ENCODE measurements at regions not wholly inside any gene's neighbourhood (a gene's known extent, or its start where the extent isn't known, plus 50 kb on each side); places are given as distances from the start of the nearest gene placed in this dataset.

- H4K20me1 ChIP-seq (ENCODE audit: control insufficient read depth, insufficient read depth): no peaks in the 10 kb centered on the region
- DNase-seq (ENCODE audit: low read depth, low spot score) (no peak), FAIRE-seq (no peak), ATAC-seq (no peak)
- no peaks in the 10 kb centered on the region for H3K79me2 ChIP-seq (ENCODE audit: control insufficient read depth, insufficient read depth, low read length)
- intact Hi-C loops (cut with micrococcal nuclease; ENCODE audit: unreplicated experiment) (no loop called here), in situ Hi-C loops (cut with MboI) (no loop called here)
- no TSS peak for BruUV-seq (replicated peaks)
- TF ChIP-seq JUND (IDR thresholded peaks at IDR 0.05; ENCODE audit: low read depth, low read length) (no peak), RCOR1 (conservative IDR thresholded peaks at IDR 0.05; ENCODE audit: low read depth, low read length) (no peak), PBX3 (IDR thresholded peaks at IDR 0.05; ENCODE audit: insufficient replicate concordance, low read depth, low read length) (no peak), TBL1XR1 (IDR thresholded peaks at IDR 0.05; ENCODE audit: low read depth, low read length) (no peak), ZSCAN29 (IDR thresholded peaks at IDR 0.05) (no peak), LARP7 (IDR thresholded peaks at IDR 0.05) (no peak), RFX5 (IDR thresholded peaks at IDR 0.05; ENCODE audit: low read depth, low read length) (no peak)
- TF ChIP-seq, protein P1, sequence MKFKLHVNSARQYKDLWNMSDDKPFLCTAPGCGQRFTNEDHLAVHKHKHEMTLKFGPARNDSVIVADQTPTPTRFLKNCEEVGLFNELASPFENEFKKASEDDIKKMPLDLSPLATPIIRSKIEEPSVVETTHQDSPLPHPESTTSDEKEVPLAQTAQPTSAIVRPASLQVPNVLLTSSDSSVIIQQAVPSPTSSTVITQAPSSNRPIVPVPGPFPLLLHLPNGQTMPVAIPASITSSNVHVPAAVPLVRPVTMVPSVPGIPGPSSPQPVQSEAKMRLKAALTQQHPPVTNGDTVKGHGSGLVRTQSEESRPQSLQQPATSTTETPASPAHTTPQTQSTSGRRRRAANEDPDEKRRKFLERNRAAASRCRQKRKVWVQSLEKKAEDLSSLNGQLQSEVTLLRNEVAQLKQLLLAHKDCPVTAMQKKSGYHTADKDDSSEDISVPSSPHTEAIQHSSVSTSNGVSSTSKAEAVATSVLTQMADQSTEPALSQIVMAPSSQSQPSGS (IDR thresholded peaks at IDR 0.05; ENCODE audit: low read length): no peak
- TF ChIP-seq, protein P2, sequence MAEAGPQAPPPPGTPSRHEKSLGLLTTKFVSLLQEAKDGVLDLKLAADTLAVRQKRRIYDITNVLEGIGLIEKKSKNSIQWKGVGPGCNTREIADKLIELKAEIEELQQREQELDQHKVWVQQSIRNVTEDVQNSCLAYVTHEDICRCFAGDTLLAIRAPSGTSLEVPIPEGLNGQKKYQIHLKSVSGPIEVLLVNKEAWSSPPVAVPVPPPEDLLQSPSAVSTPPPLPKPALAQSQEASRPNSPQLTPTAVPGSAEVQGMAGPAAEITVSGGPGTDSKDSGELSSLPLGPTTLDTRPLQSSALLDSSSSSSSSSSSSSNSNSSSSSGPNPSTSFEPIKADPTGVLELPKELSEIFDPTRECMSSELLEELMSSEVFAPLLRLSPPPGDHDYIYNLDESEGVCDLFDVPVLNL (IDR thresholded peaks at IDR 0.05; ENCODE audit: low read depth, low read length): no peak
- TF ChIP-seq, protein P3, sequence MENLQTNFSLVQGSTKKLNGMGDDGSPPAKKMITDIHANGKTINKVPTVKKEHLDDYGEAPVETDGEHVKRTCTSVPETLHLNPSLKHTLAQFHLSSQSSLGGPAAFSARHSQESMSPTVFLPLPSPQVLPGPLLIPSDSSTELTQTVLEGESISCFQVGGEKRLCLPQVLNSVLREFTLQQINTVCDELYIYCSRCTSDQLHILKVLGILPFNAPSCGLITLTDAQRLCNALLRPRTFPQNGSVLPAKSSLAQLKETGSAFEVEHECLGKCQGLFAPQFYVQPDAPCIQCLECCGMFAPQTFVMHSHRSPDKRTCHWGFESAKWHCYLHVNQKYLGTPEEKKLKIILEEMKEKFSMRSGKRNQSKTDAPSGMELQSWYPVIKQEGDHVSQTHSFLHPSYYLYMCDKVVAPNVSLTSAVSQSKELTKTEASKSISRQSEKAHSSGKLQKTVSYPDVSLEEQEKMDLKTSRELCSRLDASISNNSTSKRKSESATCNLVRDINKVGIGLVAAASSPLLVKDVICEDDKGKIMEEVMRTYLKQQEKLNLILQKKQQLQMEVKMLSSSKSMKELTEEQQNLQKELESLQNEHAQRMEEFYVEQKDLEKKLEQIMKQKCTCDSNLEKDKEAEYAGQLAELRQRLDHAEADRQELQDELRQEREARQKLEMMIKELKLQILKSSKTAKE (IDR thresholded peaks at IDR 0.05; ENCODE audit: low read depth, poor library complexity, severe bottlenecking): no peak
- TF ChIP-seq, protein P4, sequence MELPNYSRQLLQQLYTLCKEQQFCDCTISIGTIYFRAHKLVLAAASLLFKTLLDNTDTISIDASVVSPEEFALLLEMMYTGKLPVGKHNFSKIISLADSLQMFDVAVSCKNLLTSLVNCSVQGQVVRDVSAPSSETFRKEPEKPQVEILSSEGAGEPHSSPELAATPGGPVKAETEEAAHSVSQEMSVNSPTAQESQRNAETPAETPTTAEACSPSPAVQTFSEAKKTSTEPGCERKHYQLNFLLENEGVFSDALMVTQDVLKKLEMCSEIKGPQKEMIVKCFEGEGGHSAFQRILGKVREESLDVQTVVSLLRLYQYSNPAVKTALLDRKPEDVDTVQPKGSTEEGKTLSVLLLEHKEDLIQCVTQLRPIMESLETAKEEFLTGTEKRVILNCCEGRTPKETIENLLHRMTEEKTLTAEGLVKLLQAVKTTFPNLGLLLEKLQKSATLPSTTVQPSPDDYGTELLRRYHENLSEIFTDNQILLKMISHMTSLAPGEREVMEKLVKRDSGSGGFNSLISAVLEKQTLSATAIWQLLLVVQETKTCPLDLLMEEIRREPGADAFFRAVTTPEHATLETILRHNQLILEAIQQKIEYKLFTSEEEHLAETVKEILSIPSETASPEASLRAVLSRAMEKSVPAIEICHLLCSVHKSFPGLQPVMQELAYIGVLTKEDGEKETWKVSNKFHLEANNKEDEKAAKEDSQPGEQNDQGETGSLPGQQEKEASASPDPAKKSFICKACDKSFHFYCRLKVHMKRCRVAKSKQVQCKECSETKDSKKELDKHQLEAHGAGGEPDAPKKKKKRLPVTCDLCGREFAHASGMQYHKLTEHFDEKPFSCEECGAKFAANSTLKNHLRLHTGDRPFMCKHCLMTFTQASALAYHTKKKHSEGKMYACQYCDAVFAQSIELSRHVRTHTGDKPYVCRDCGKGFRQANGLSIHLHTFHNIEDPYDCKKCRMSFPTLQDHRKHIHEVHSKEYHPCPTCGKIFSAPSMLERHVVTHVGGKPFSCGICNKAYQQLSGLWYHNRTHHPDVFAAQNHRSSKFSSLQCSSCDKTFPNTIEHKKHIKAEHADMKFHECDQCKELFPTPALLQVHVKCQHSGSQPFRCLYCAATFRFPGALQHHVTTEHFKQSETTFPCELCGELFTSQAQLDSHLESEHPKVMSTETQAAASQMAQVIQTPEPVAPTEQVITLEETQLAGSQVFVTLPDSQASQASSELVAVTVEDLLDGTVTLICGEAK (IDR thresholded peaks at IDR 0.05; ENCODE audit: borderline replicate concordance): no peak
- ChIA-PET POLR2A (interaction anchor here (1.7 kb wide), 1 partner anchor 17 kb away, joined by 5 read pairs; no protein-coding TSS in a partner anchor), SMC1A (ENCODE audit: uncharacterized antibody, unreplicated experiment) (interaction anchor here (0.9 to 2.2 kb wide), 11 partner anchors 10 to 104 kb away, joined by 3 to 13 read pairs (median 4); no protein-coding TSS in a partner anchor), CTCF (interaction anchor here (1.1 to 1.4 kb wide), 3 partner anchors 12 to 102 kb away, joined by 3 to 4 read pairs (median 3); no protein-coding TSS in a partner anchor), RAD21 (ENCODE audit: unreplicated experiment) (interaction anchor here (0.7 to 2.0 kb wide), 8 partner anchors 10 to 335 kb away, joined by 3 to 7 read pairs (median 4); partner anchors contain the start of gene MYLIP)
- H3K4me1 ChIP-seq (ENCODE audit: control insufficient read depth, insufficient read depth, low read length): no peaks in the 10 kb centered on the region
- H3K9ac ChIP-seq (ENCODE audit: control insufficient read depth, insufficient read depth, low read length): no peak overlapping the region
- H3K36me3 ChIP-seq (ENCODE audit: control insufficient read depth in 2 of 2, insufficient read depth in 2 of 2, low read length in 1 of 2): no peaks in the 10 kb centered on the region
- peaks cover 2% of the 10 kb centered on the region; the same call in 1 of the 3 replicates for H3K9me3 ChIP-seq (replicated peaks; ENCODE audit: control insufficient read depth, insufficient read depth, low read length)
- no peak overlapping the region for H3K4me2 ChIP-seq (ENCODE audit: control insufficient read depth, insufficient read depth)
- WGBS (ENCODE audit: insufficient coverage, insufficient replicate concordance, low lambda C conversion rate, missing lambda C conversion rate): 13% methylated on average over 4 of the region's 4 CpGs
- no peak overlapping the region for H3K27ac ChIP-seq (ENCODE audit: control insufficient read depth, insufficient read depth)
- H3K27me3 ChIP-seq (replicated peaks in 1 of 2; ENCODE audit: control insufficient read depth in 2 of 2, insufficient read depth in 2 of 2, low read length in 1 of 2): no peaks in the 10 kb centered on the region
- no peak overlapping the region for H3K4me3 ChIP-seq
- H2AFZ ChIP-seq (ENCODE audit: control insufficient read depth, low read depth, low read length): no peak overlapping the region
Observed at GRCh38 chr6:15793288-15793687, 130.5 kb upstream of the DTNBP1 start.

Measured in GM12878 (cell line).